ENCODE measurements at regions not wholly inside any gene's neighbourhood (a gene's known extent, or its start where the extent isn't known, plus 50 kb on each side); places are given as distances from the start of the nearest gene placed in this dataset.

- no peak for TF ChIP-seq GATA3 (IDR thresholded peaks at IDR 0.05; ENCODE audit: low read depth, low read length)
- no peak for TF ChIP-seq GATA2 (IDR thresholded peaks at IDR 0.05; ENCODE audit: low read depth, low read length)
Observed at GRCh38 chr4:60575336-60575735, 624.8 kb upstream of the ADGRL3 start.
